Thyroid gland (tissue), 4 donors: ENCODE measurements at regions not wholly inside any gene's neighbourhood (a gene's known extent, or its start where the extent isn't known, plus 50 kb on each side); places are given as distances from the start of the nearest gene placed in this dataset.

Experiments
- CTCF ChIP-seq, 6 experiments: fragments of 200-600 bp in 3 of 6; fragments of 450-650 bp in 3 of 6; sonication (generic) in 3 of 6; IDR thresholded peaks; one replicate each; pipeline ENCODE4 v1.5.1; 2016 to 2019; ENCODE audit warnings: antibody characterized with exemption in 6 of 6, mild to moderate bottlenecking in 2 of 6, inconsistent platforms in 1 of 6, moderate library complexity in 1 of 6
- POLR2A ChIP-seq, 2 donors: fragments of 450-650 bp; IDR thresholded peaks; one replicate each; pipeline ENCODE4 v1.6.1; 2017; ENCODE audit warnings: antibody characterized with exemption in 2 of 2, mild to moderate bottlenecking in 2 of 2, moderate library complexity in 1 of 2

GRCh38 chr7:1292972-1293830, 60.5 kb downstream of the UNCX start:
- TF ChIP-seq CTCF (IDR thresholded peaks at IDR 0.05) = no peak
- no peak for TF ChIP-seq POLR2A (IDR thresholded peaks at IDR 0.05)
